Mesenchymal stem cell (in vitro differentiated cells and primary cell): ENCODE measurements at regions not wholly inside any gene's neighbourhood (a gene's known extent, or its start where the extent isn't known, plus 50 kb on each side); places are given as distances from the start of the nearest gene placed in this dataset.

Experiments used
- DNase-seq: peaks from one replicate; pipeline ENCODE4 v3.0.0-alpha.2; 2013
- H2AFZ ChIP-seq: one replicate; pipeline ENCODE4 v1.6.1; 2013; ENCODE audit warnings: low read depth, mild to moderate bottlenecking, control low read depth, inconsistent platforms, low read length, moderate library complexity
- H2AK5ac ChIP-seq: 2 replicates; pipeline ENCODE4 v1.6.1; 2013; ENCODE audit warnings: low read length, moderate library complexity, mild to moderate bottlenecking, inconsistent platforms; ENCODE audit not compliant: severe bottlenecking
- H2BK120ac ChIP-seq: one replicate; pipeline ENCODE4 v1.6.1; 2013; ENCODE audit warnings: low read depth, mild to moderate bottlenecking, inconsistent platforms, low read length, moderate library complexity
- H2BK12ac ChIP-seq, 2 experiments: one replicate each; pipeline ENCODE4 v1.6.1; 2013; ENCODE audit warnings: inconsistent platforms in 2 of 2, low read length in 2 of 2, mild to moderate bottlenecking in 2 of 2, moderate library complexity in 2 of 2, control low read depth in 1 of 2
- H2BK15ac ChIP-seq: one replicate; pipeline ENCODE4 v1.6.1; 2013; ENCODE audit warnings: mild to moderate bottlenecking, low read depth, inconsistent platforms; ENCODE audit not compliant: poor library complexity, severe bottlenecking
- H2BK5ac ChIP-seq: 2 replicates; pipeline ENCODE4 v1.6.1; 2013; ENCODE audit warnings: low read depth, mild to moderate bottlenecking, low read length, control low read depth, inconsistent platforms; ENCODE audit not compliant: poor library complexity, severe bottlenecking
- H3K14ac ChIP-seq, 2 experiments: one replicate each; pipeline ENCODE4 v1.6.1; 2013; ENCODE audit warnings: inconsistent platforms in 2 of 2, low read length in 2 of 2, control low read depth in 1 of 2, mild to moderate bottlenecking in 1 of 2, moderate library complexity in 1 of 2
- H3K18ac ChIP-seq, 2 experiments: one replicate each; pipeline ENCODE4 v1.6.1; 2013; ENCODE audit warnings: inconsistent platforms in 2 of 2, low read length in 2 of 2, control low read depth in 1 of 2, low read depth in 1 of 2, mild to moderate bottlenecking in 1 of 2
- H3K23ac ChIP-seq, 2 experiments: one replicate each; pipeline ENCODE4 v1.6.1; 2013; ENCODE audit warnings: inconsistent platforms in 2 of 2, low read length in 2 of 2, mild to moderate bottlenecking in 2 of 2, moderate library complexity in 2 of 2, control low read depth in 1 of 2
- H3K27ac ChIP-seq: 2 replicates; pipeline ENCODE4 v1.5.1; 2013; ENCODE audit warnings: mild to moderate bottlenecking, moderate library complexity, low read length, control low read depth, inconsistent platforms; ENCODE audit not compliant: poor library complexity, severe bottlenecking
- H3K27me3 ChIP-seq, 2 experiments: 2 replicates each; pipeline versions ENCODE4 v1.6.1 to v1.7.0; 2013; ENCODE audit warnings: low read length in 2 of 2, mild to moderate bottlenecking in 2 of 2, moderate library complexity in 2 of 2, control low read depth in 1 of 2, inconsistent platforms in 1 of 2; ENCODE audit not compliant: control insufficient read depth in 1 of 2, insufficient read depth in 1 of 2
- H3K36me3 ChIP-seq, 2 experiments: 2 replicates each; pipeline versions ENCODE4 v1.6.1 to v1.7.0; 2013; ENCODE audit warnings: low read length in 2 of 2, control low read depth in 1 of 2, inconsistent platforms in 1 of 2, low read depth in 1 of 2, mild to moderate bottlenecking in 1 of 2; ENCODE audit not compliant: insufficient read depth in 2 of 2, control insufficient read depth in 1 of 2
- H3K4ac ChIP-seq, 2 experiments: one replicate each; pipeline ENCODE4 v1.6.1; 2013; ENCODE audit warnings: inconsistent platforms in 2 of 2, low read length in 2 of 2, mild to moderate bottlenecking in 2 of 2, moderate library complexity in 2 of 2, control low read depth in 1 of 2, low read depth in 1 of 2
- H3K4me1 ChIP-seq: 2 replicates; pipeline ENCODE4 v1.6.1; 2013; ENCODE audit warnings: low read depth, low read length, control low read depth; ENCODE audit not compliant: control insufficient read depth, insufficient read depth
- H3K4me2 ChIP-seq: 2 replicates; pipeline ENCODE4 v1.6.1; 2013; ENCODE audit warnings: low read length, mild to moderate bottlenecking, inconsistent platforms; ENCODE audit not compliant: poor library complexity, severe bottlenecking
- H3K4me3 ChIP-seq, 2 experiments: 2 replicates each; pipeline versions ENCODE4 v1.5.1 to v1.7.0; 2013; ENCODE audit warnings: low read length in 2 of 2, mild to moderate bottlenecking in 2 of 2, control low read depth in 1 of 2, low read depth in 1 of 2; ENCODE audit not compliant: insufficient read depth in 1 of 2
- H3K79me1 ChIP-seq: replicated peaks from 2 replicates; pipeline ENCODE4 v1.6.1; 2013; ENCODE audit warnings: mild to moderate bottlenecking, control low read depth, low read length, inconsistent platforms; ENCODE audit not compliant: poor library complexity, severe bottlenecking
- H3K9ac ChIP-seq: 2 replicates; pipeline ENCODE4 v1.7.0; 2013; ENCODE audit warnings: mild to moderate bottlenecking, low read length, moderate library complexity
- H3K9me3 ChIP-seq: 2 replicates; pipeline ENCODE4 v1.7.0; 2013; ENCODE audit warnings: mild to moderate bottlenecking, low read length; ENCODE audit not compliant: control insufficient read depth
- H4K8ac ChIP-seq: one replicate; pipeline ENCODE4 v1.6.1; 2013; ENCODE audit warnings: inconsistent platforms, mild to moderate bottlenecking, low read length, moderate library complexity
- H4K91ac ChIP-seq: one replicate; pipeline ENCODE4 v1.6.1; 2013; ENCODE audit warnings: mild to moderate bottlenecking, low read length, inconsistent platforms
- WGBS: methylation state at CpG from one replicate; pipeline ENCODE4 v1.1.7; 2013; ENCODE audit warnings: mixed read lengths; 5-methylcytosine and 5-hydroxymethylcytosine counted together

GRCh38 chr17:79529661-79530081, 81.2 kb downstream of the RBFOX3 start:
- Histone ChIP-seq H2BK5ac (no peak overlapping the region), H3K14ac (no peak overlapping the region), H3K9ac (no peak overlapping the region), H3K9me3 (no peaks in the 10 kb centered on the region), H2AFZ (no peak overlapping the region), H3K4ac (no peak overlapping the region), H2BK120ac (no peak overlapping the region), H3K4me1 (no peaks in the 10 kb centered on the region), H3K18ac (no peak overlapping the region), H3K4me3 (no peak overlapping the region), H2AK5ac (no peak overlapping the region), H3K4me2 (no peak overlapping the region), H3K23ac (no peak overlapping the region), H3K79me1 (no peaks in the 10 kb centered on the region), H4K91ac (no peak overlapping the region), H2BK15ac (no peak overlapping the region), H3K27ac (no peak overlapping the region), H2BK12ac (no peak overlapping the region), H4K8ac (no peak overlapping the region), H3K27me3 (peaks cover 0 to 94% of the 10 kb centered on the region in 2 experiments), H3K36me3 (no peaks in the 10 kb centered on the region)
- 63% methylated on average over 11 of the region's 11 CpGs for WGBS
- DNase-seq, result no peak

- Histone ChIP-seq H3K18ac (no peak overlapping the region), H3K4me2 (no peak overlapping the region), H3K79me1 (no peaks in the 10 kb centered on the region), H3K27ac (no peak overlapping the region), H3K4me1 (no peaks in the 10 kb centered on the region), H2AFZ (no peak overlapping the region), H2BK120ac (no peak overlapping the region), H2BK15ac (no peak overlapping the region), H3K4me3 (no peak overlapping the region), H3K9ac (no peak overlapping the region), H2BK12ac (no peak overlapping the region), H3K4ac (no peak overlapping the region), H4K91ac (peak overlapping the region; percentile 35), H3K23ac (no peak overlapping the region), H2AK5ac (no peak overlapping the region), H3K27me3 (peaks cover 0 to 94% of the 10 kb centered on the region in 2 experiments), H3K36me3 (no peaks in the 10 kb centered on the region), H3K9me3 (no peaks in the 10 kb centered on the region), H2BK5ac (no peak overlapping the region), H3K14ac (no peak overlapping the region), H4K8ac (no peak overlapping the region)
- 70% methylated on average over 11 of the region's 11 CpGs for WGBS
- DNase-seq, result no peak
These were observed 82.2 kb downstream of the RBFOX3 start for GRCh38 chr17:79528592-79529125.

- Histone ChIP-seq H3K23ac (no peak overlapping the region), H2BK5ac (no peak overlapping the region), H3K4me1 (no peaks in the 10 kb centered on the region), H2AFZ (no peak overlapping the region), H3K79me1 (no peaks in the 10 kb centered on the region), H3K9ac (no peak overlapping the region), H4K8ac (no peak overlapping the region), H2BK15ac (no peak overlapping the region), H3K18ac (no peak overlapping the region), H2BK12ac (no peak overlapping the region), H3K4ac (no peak overlapping the region), H2AK5ac (no peak overlapping the region), H4K91ac (no peak overlapping the region), H3K4me3 (no peak overlapping the region), H3K36me3 (no peaks in the 10 kb centered on the region), H2BK120ac (no peak overlapping the region), H3K4me2 (no peak overlapping the region), H3K27me3 (peaks cover 0 to 92% of the 10 kb centered on the region in 2 experiments), H3K14ac (no peak overlapping the region), H3K9me3 (no peaks in the 10 kb centered on the region), H3K27ac (no peak overlapping the region)
- 77% methylated on average over 9 of the region's 9 CpGs for WGBS
- no peak for DNase-seq
These were observed 83.5 kb downstream of the RBFOX3 start for GRCh38 chr17:79527306-79527705.

DNA sequence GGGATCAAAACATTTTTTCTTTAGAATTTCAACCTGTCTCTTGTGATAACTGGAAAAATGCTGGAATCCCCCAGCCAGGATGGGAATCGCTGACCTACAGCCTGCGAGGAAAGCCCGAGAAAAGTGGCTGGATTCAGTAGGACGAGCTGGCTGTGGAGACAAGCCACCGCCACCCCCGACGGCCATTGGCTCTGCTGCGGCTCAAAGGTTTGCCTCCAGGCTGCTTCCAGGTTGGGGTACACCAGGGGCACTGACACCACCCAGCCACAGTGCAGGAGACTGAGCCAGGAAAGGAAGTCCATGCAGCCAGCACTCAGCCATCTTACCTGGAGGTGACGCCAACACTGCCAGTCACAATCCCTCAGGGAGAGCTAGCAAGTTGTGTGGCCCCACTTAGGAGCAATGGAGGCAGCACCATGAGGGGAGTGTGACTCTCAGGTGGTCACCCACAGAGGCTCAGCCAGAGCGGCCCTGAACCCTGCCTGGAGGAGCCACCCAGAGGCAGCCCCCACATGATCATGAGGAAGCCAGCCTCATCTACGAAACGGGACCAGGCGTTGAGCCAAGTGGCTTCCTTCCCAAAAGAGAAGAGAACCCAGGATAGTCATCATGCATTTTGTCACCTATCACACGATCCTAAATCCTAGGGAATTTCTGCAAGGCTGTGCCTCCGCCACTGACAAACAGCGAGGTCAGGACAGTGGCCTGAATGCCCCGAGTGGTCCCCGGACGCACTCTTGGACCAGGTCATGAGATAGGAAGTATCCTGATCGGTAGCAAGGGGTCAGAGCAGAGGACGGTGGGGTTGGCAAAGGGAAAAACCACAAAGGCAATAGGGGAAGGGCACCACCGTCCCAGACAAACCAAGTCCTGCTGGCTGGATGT, 84.8 kb downstream of the RBFOX3 start:
- Histone ChIP-seq H4K91ac (no peak overlapping the region), H3K14ac (no peak overlapping the region), H2BK5ac (no peak overlapping the region), H4K8ac (no peak overlapping the region), H3K4me3 (no peak overlapping the region), H3K4ac (no peak overlapping the region), H3K18ac (no peak overlapping the region), H3K4me2 (no peak overlapping the region), H2BK12ac (no peak overlapping the region), H3K23ac (no peak overlapping the region), H2AK5ac (no peak overlapping the region), H2AFZ (no peak overlapping the region), H2BK15ac (no peak overlapping the region), H3K27me3 (peaks cover 0 to 92% of the 10 kb centered on the region in 2 experiments), H2BK120ac (no peak overlapping the region), H3K9ac (no peak overlapping the region), H3K79me1 (no peaks in the 10 kb centered on the region), H3K9me3 (no peaks in the 10 kb centered on the region), H3K27ac (no peak overlapping the region), H3K36me3 (no peaks in the 10 kb centered on the region), H3K4me1 (no peaks in the 10 kb centered on the region)
- 83% methylated on average over 22 of the region's 22 CpGs for WGBS
- no peak for DNase-seq
